Chondrocyte (in vitro differentiated cells): ENCODE measurements at regions not wholly inside any gene's neighbourhood (a gene's known extent, or its start where the extent isn't known, plus 50 kb on each side); places are given as distances from the start of the nearest gene placed in this dataset.

ENCODE experiments used
- DNase-seq: peaks from one replicate; pipeline ENCODE4 v3.0.0; 2021; ENCODE audit warnings: mixed read lengths, low spot score
- H3K27ac Mint-ChIP-seq: one replicate; pipeline ENCODE4 v1.8.0; 2021; ENCODE audit warnings: mild to moderate bottlenecking, moderate library complexity, mixed read lengths; ENCODE audit not compliant: unreplicated experiment
- H3K27me3 Mint-ChIP-seq: 2 replicates; pipeline ENCODE4 v1.8.0; 2021; ENCODE audit warnings: low read depth, mixed read lengths
- H3K36me3 Mint-ChIP-seq: 2 replicates; pipeline ENCODE4 v1.8.0; 2021; ENCODE audit warnings: low read depth, mixed read lengths
- H3K4me1 Mint-ChIP-seq: 2 replicates; pipeline ENCODE4 v1.8.0; 2021; ENCODE audit warnings: low read depth, mild to moderate bottlenecking, mixed read lengths
- H3K4me3 Mint-ChIP-seq: one replicate; pipeline ENCODE4 v1.8.0; 2021; ENCODE audit warnings: mild to moderate bottlenecking, moderate library complexity, mixed read lengths; ENCODE audit not compliant: unreplicated experiment
- H3K9me3 Mint-ChIP-seq: 2 replicates; pipeline ENCODE4 v1.8.0; 2021; ENCODE audit warnings: low read depth, mixed read lengths
- TF ChIP-seq, protein P1 (sequence below): fragments of 200-600 bp; sonication (generic); IDR thresholded peaks from 2 replicates; pipeline ENCODE4 v1.5.0; 2021; ENCODE audit warnings: antibody characterized with exemption, mild to moderate bottlenecking, moderate library complexity

DNA sequence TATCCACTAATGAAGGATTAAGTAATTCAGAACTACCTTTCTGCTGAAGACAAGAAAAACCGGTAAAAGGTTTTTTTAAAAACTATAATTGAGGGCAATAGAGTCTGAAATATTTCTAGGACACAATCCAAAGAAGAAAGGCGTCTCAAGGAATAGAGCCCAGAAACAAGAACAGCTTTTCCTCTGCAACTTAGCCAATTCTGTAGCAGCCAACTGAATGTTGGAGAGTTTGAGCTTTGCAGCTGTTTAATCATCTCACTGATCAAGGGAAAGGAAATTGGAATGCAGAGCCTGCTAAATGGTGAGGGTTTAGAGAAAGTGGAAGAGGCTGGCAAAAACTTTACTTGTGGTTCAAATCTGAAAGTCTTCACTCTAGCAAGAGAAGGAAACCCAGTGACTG is 818.9 kb downstream of the KCNT2 start:
- H3K27me3 Mint-ChIP-seq = no peaks in the 10 kb centered on the region
- no peaks in the 10 kb centered on the region for H3K4me1 Mint-ChIP-seq
- H3K4me3 Mint-ChIP-seq = no peak overlapping the region
- DNase-seq = no peak
- no peak overlapping the region for H3K27ac Mint-ChIP-seq
- H3K9me3 Mint-ChIP-seq = peaks cover 3% of the 10 kb centered on the region
- TF ChIP-seq, protein P1, sequence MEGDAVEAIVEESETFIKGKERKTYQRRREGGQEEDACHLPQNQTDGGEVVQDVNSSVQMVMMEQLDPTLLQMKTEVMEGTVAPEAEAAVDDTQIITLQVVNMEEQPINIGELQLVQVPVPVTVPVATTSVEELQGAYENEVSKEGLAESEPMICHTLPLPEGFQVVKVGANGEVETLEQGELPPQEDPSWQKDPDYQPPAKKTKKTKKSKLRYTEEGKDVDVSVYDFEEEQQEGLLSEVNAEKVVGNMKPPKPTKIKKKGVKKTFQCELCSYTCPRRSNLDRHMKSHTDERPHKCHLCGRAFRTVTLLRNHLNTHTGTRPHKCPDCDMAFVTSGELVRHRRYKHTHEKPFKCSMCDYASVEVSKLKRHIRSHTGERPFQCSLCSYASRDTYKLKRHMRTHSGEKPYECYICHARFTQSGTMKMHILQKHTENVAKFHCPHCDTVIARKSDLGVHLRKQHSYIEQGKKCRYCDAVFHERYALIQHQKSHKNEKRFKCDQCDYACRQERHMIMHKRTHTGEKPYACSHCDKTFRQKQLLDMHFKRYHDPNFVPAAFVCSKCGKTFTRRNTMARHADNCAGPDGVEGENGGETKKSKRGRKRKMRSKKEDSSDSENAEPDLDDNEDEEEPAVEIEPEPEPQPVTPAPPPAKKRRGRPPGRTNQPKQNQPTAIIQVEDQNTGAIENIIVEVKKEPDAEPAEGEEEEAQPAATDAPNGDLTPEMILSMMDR = no peak
- H3K36me3 Mint-ChIP-seq = no peaks in the 10 kb centered on the region

DNA sequence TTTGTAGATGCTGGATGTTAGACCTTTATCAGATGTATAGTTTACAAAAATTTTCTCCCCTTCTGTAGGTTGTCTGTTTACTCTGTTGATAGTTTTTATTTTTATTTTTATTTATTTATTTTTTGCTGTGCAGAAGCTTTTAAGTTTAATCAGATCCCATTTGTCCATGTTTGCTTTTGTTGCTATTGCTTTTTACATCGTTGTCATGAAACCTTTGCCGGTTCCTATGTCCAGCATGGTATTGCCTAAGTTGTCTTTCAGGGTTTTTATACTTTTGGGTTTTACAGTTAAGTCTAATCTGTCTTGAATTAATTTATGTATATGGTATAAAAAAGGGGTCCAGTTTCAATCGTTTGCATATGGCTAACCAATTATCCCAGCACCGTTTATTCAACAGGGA is 819.5 kb downstream of the KCNT2 start:
- TF ChIP-seq, protein P1 = no peak
- Mint-ChIP-seq H3K27ac (no peak overlapping the region), H3K9me3 (peaks cover 3% of the 10 kb centered on the region), H3K27me3 (no peaks in the 10 kb centered on the region), H3K4me1 (no peaks in the 10 kb centered on the region), H3K36me3 (no peaks in the 10 kb centered on the region), H3K4me3 (no peak overlapping the region)
- DNase-seq = no peak

DNA sequence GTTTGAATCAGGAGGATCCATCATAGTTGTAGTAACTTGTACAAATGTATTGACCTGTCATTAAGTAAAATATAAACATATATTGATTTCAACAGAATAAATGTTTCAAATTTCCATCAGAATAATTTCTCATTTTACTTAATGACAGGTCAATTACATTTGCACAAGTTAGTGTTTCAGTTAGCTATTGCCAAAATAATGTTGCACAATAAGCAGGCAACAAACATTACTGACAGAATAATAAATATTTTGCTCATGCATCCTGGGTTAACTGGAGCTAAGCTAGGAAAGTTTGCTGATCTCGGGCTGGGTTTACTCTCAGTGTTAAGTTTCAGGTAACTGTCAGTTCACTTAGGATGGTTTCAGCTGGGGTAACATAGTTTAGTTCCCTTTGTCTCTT is 822.4 kb downstream of the KCNT2 start:
- Mint-ChIP-seq H3K4me1 (no peaks in the 10 kb centered on the region), H3K4me3 (no peak overlapping the region), H3K36me3 (no peaks in the 10 kb centered on the region), H3K9me3 (peaks cover 3% of the 10 kb centered on the region), H3K27ac (no peak overlapping the region), H3K27me3 (no peaks in the 10 kb centered on the region)
- TF ChIP-seq, protein P1 = no peak
- DNase-seq = no peak

DNA sequence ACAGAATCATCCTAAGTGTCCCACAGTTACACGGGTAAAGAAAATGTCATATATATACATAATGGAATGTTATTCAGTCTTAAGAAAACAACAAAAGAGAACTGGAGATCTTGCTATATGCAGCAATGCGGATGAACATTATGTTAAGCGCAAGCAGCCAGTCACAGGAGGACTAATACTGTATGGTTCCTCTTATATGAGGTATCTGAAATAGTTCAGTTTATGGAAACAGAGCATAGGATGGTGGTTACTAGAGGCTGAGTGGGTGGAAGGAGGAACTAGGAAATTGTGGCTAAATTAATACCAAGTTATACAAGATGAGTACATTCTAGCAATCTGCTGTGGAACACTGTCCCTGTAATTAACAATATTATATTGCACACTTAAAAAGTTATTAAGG is 834.3 kb downstream of the KCNT2 start:
- Mint-ChIP-seq H3K27ac (no peak overlapping the region), H3K9me3 (no peaks in the 10 kb centered on the region), H3K4me3 (no peak overlapping the region), H3K27me3 (no peaks in the 10 kb centered on the region), H3K4me1 (no peaks in the 10 kb centered on the region), H3K36me3 (no peaks in the 10 kb centered on the region)
- no peak for DNase-seq
- TF ChIP-seq, protein P1 = no peak

DNA sequence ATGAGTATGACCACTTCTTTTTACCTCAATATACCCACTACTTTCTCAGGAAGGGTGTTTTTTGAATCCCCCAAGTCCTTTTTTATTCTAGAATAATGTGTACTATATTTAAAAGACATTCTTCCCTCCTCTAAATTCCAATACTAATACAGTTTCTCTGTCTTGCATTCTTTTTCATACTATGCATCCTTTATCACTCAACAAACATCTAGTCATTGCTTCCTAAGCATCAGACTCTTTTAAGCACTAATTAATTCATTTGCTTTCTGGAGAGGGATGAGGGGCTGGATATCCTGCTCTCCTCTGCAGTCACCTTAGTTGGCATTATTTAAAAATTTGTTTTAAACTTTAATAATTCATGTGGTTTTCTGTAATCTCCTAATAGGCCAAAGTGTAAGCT is 838.8 kb downstream of the KCNT2 start:
- peaks cover 4% of the 10 kb centered on the region for H3K4me1 Mint-ChIP-seq
- H3K9me3 Mint-ChIP-seq = peaks cover 5% of the 10 kb centered on the region
- H3K27me3 Mint-ChIP-seq = no peaks in the 10 kb centered on the region
- no peak for DNase-seq
- TF ChIP-seq, protein P1 = no peak
- no peak overlapping the region for H3K4me3 Mint-ChIP-seq
- no peak overlapping the region for H3K27ac Mint-ChIP-seq
- no peaks in the 10 kb centered on the region for H3K36me3 Mint-ChIP-seq
